GM21619 (cell line): ENCODE measurements at regions not wholly inside any gene's neighbourhood (a gene's known extent, or its start where the extent isn't known, plus 50 kb on each side); places are given as distances from the start of the nearest gene placed in this dataset.

Source experiments
- ATAC-seq: cut with Tn5 transposase; IDR thresholded peaks from one replicate; pipeline ENCODE4 v1.9.1; 2021; ENCODE audit not compliant: unreplicated experiment

GRCh38 chr5:116696366-116696765, 121.7 kb upstream of the SEMA6A start:
- peak; percentile 79 for ATAC-seq

GRCh38 chr5:116695681-116696080, 121.1 kb upstream of the SEMA6A start:
- no peak for ATAC-seq

- no peak for ATAC-seq
Observed at GRCh38 chr5:116686438-116686837, 111.8 kb upstream of the SEMA6A start.

- ATAC-seq, result no peak
Observed at GRCh38 chr5:116685931-116686330, 111.3 kb upstream of the SEMA6A start.

GRCh38 chr5:116685069-116685468, 110.4 kb upstream of the SEMA6A start:
- no peak for ATAC-seq

- ATAC-seq, result peak; percentile 98
Observed at GRCh38 chr5:116681334-116682013, 106.9 kb upstream of the SEMA6A start.

- ATAC-seq, result no peak
Observed at GRCh38 chr5:116675626-116675910, 100.9 kb upstream of the SEMA6A start.

GRCh38 chr5:116674881-116675625, 100.4 kb upstream of the SEMA6A start:
- no peak for ATAC-seq

GRCh38 chr5:116673453-116673852, 98.8 kb upstream of the SEMA6A start:
- ATAC-seq, result no peak

GRCh38 chr5:116672203-116672602, 97.6 kb upstream of the SEMA6A start:
- no peak for ATAC-seq

GRCh38 chr5:116671211-116671736, 96.7 kb upstream of the SEMA6A start:
- peak; percentile 98 for ATAC-seq

GRCh38 chr5:116669261-116670031, 94.8 kb upstream of the SEMA6A start:
- no peak for ATAC-seq

GRCh38 chr5:116668390-116668789, 93.8 kb upstream of the SEMA6A start:
- ATAC-seq, result no peak

GRCh38 chr5:116666901-116667300, 92.3 kb upstream of the SEMA6A start:
- ATAC-seq, result no peak

- no peak for ATAC-seq
Observed at GRCh38 chr5:116664988-116665387, 90.4 kb upstream of the SEMA6A start.

GRCh38 chr5:116663081-116663480, 88.5 kb upstream of the SEMA6A start:
- ATAC-seq, result no peak

- no peak for ATAC-seq
Observed at GRCh38 chr5:116661419-116661818, 86.8 kb upstream of the SEMA6A start.

GRCh38 chr5:116660929-116661328, 86.3 kb upstream of the SEMA6A start:
- ATAC-seq, result no peak

GRCh38 chr5:116658830-116659229, 84.2 kb upstream of the SEMA6A start:
- ATAC-seq, result no peak

GRCh38 chr5:116658141-116658540, 83.5 kb upstream of the SEMA6A start:
- no peak for ATAC-seq

- no peak for ATAC-seq
Observed at GRCh38 chr5:116655431-116655830, 80.8 kb upstream of the SEMA6A start.

- ATAC-seq, result no peak
Observed at GRCh38 chr5:116654925-116655324, 80.3 kb upstream of the SEMA6A start.
